Lung (tissue), 11 donors: ENCODE measurements at regions not wholly inside any gene's neighbourhood (a gene's known extent, or its start where the extent isn't known, plus 50 kb on each side); places are given as distances from the start of the nearest gene placed in this dataset.
"Not testable (repeated sequence)": the region's sequence is repeated elsewhere in the genome, so short reads cannot be mapped to it uniquely, and the experiment has no call there.

ENCODE experiments used
- ATAC-seq: fragments of 200-7000 bp; cut with Tn5 transposase; one replicate; pipeline ENCODE4 v1.9.1; 2020; ENCODE audit warnings: moderate number of reproducible peaks; ENCODE audit not compliant: insufficient read depth, low FRiP score
- DNase-seq, 3 donors: peaks; one replicate each; pipeline ENCODE4 v3.0.0-alpha.2; 2013 to 2017
- H3K27ac ChIP-seq, 2 donors: one replicate each; pipeline ENCODE4 v1.5.1; 2013; ENCODE audit warnings: mild to moderate bottlenecking in 2 of 2, moderate library complexity in 2 of 2, control low read depth in 1 of 2, inconsistent platforms in 1 of 2, low read depth in 1 of 2, low read length in 1 of 2
- H3K27me3 ChIP-seq, 3 donors: one replicate each; pipeline ENCODE4 v1.5.1; 2013; ENCODE audit warnings: low read length in 2 of 3; ENCODE audit not compliant: control insufficient read depth in 3 of 3, insufficient read depth in 3 of 3
- H3K36me3 ChIP-seq, 4 donors: one replicate each; pipeline ENCODE4 v1.5.1; 2013; ENCODE audit warnings: low read length in 4 of 4, mild to moderate bottlenecking in 1 of 4, moderate library complexity in 1 of 4; ENCODE audit not compliant: control insufficient read depth in 4 of 4, insufficient read depth in 4 of 4
- H3K4me1 ChIP-seq, 5 donors: one replicate each; pipeline ENCODE4 v1.5.1; 2013; ENCODE audit warnings: low read length in 5 of 5, mild to moderate bottlenecking in 2 of 5, moderate library complexity in 1 of 5; ENCODE audit not compliant: control insufficient read depth in 5 of 5, insufficient read depth in 5 of 5
- H3K4me3 ChIP-seq: one replicate; pipeline ENCODE4 v1.5.1; 2013; ENCODE audit warnings: mild to moderate bottlenecking, control low read depth, moderate library complexity
- H3K9ac ChIP-seq, 2 donors: one replicate each; pipeline ENCODE4 v1.5.1; 2013; ENCODE audit warnings: low read length in 2 of 2, control low read depth in 1 of 2; ENCODE audit not compliant: insufficient read depth in 1 of 2
- H3K9me3 ChIP-seq, 4 donors: one replicate each; pipeline ENCODE4 v1.5.1; 2013; ENCODE audit warnings: low read length in 3 of 4, mild to moderate bottlenecking in 1 of 4, moderate library complexity in 1 of 4; ENCODE audit not compliant: control insufficient read depth in 4 of 4, insufficient read depth in 3 of 4
- CTCF ChIP-seq: IDR thresholded peaks from 2 replicates; pipeline ENCODE4 v1.5.1; 2012; ENCODE audit warnings: mild to moderate bottlenecking; ENCODE audit errors: control extremely low read depth, extremely low read depth
- WGBS, 2 donors: extraction: QIAGEN DNeasy Blood & Tissue Kit; methylation state at CpG; one replicate each; pipeline ENCODE4 v1.1.7; 2013; 5-methylcytosine and 5-hydroxymethylcytosine counted together
- donor health status: control.
- donor health status: control.
- donor health status: Bipolar disorder and iron deficiency.
- donor health status: healthy.
- donor health status: DM: yes; HTN: yes; CAD: no.

GRCh38 chr5:62184444-62184843 is 121.6 kb upstream of the KIF2A start:
- no peak for TF ChIP-seq CTCF
- Histone ChIP-seq H3K9me3 (no peaks in the 10 kb centered on the region), H3K36me3 (no peaks in the 10 kb centered on the region), H3K27ac (no peak overlapping the region), H3K4me3 (no peak overlapping the region), H3K9ac (no peak overlapping the region), H3K4me1 (no peaks in the 10 kb centered on the region), H3K27me3 (no peaks in the 10 kb centered on the region)
- 97 to 98% methylated on average over 1 of the region's 1 CpG for WGBS, 2 donors
- DNase-seq (no peak), ATAC-seq (no peak)

DNA sequence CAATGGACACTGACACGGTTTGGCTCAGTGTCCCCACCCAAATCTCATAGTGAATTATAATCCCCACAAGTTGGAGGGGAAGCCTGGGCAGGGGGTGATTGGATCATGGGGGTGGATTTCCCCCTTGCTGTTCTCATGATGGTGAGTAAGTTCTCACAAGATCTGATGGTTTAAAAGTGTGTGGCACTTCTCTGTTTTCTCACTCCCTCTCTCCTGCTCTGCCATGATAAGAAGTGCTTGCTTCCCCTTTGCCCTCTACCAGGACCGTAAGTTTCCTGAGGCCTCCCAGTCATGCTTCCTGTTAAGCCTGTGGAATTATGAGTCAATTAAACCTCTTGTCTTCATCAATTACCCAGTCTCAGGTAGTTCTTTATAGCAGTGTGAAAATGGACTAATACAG is 115.8 kb upstream of the KIF2A start:
- H3K9ac ChIP-seq: no peak overlapping the region
- DNase-seq: no peak
- peaks cover 0 to 8% (median 2%) of the 10 kb centered on the region in 4 donors for H3K9me3 ChIP-seq
- no peaks in the 10 kb centered on the region for H3K36me3 ChIP-seq
- no peak for ATAC-seq
- H3K27ac ChIP-seq: no peak overlapping the region
- TF ChIP-seq CTCF: no peak
- 29 to 48% methylated on average over 2 of the region's 2 CpGs for WGBS, 2 donors
- H3K27me3 ChIP-seq: no peaks in the 10 kb centered on the region
- no peaks in the 10 kb centered on the region for H3K4me1 ChIP-seq
- H3K4me3 ChIP-seq: no peak overlapping the region

- H3K4me1 ChIP-seq: no peaks in the 10 kb centered on the region
- no peaks in the 10 kb centered on the region for H3K27me3 ChIP-seq
- H3K4me3 ChIP-seq: no peak overlapping the region
- peaks cover 0 to 8% (median 2%) of the 10 kb centered on the region in 4 donors for H3K9me3 ChIP-seq
- 52 to 53% methylated on average over 1 of the region's 1 CpG for WGBS, 2 donors
- no peaks in the 10 kb centered on the region for H3K36me3 ChIP-seq
- DNase-seq: no peak
- ATAC-seq: no peak
- no peak overlapping the region for H3K27ac ChIP-seq
- H3K9ac ChIP-seq: no peak overlapping the region
- TF ChIP-seq CTCF: no peak
Observed at GRCh38 chr5:62190931-62191330, 115.1 kb upstream of the KIF2A start.

DNA sequence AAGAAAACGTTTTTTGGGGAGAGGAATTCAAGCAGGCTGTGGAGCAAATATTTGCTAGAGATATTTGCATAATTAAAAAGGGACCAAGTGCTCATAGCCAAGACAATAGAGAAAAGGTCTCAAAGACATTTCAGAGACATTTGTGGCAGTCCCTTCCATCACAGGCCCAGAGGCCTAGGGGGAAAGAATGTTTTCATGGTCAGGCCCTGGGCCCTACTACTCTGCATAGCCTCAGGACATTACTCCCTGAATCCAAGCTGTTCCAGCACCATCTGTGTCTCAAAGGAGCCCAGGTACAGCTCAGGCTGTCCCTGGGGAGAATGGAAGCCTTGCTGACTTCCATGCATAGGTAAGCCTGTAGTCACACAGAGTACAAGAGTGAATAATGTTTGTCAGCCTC is 113.0 kb upstream of the KIF2A start:
- ATAC-seq: no peak
- Histone ChIP-seq H3K9me3 (peaks cover 0 to 8% (median 2%) of the 10 kb centered on the region in 4 donors), H3K36me3 (no peaks in the 10 kb centered on the region), H3K27me3 (no peaks in the 10 kb centered on the region), H3K4me3 (no peak overlapping the region), H3K27ac (no peak overlapping the region), H3K4me1 (no peaks in the 10 kb centered on the region), H3K9ac (no peak overlapping the region)
- DNase-seq: no peak
- TF ChIP-seq CTCF: no peak
- WGBS, 2 donors: 25 to 36% methylated on average over 1 of the region's 1 CpG

- ATAC-seq, H3K4me1 ChIP-seq, H3K27ac ChIP-seq, DNase-seq, H3K9ac ChIP-seq, H3K36me3 ChIP-seq, H3K4me3 ChIP-seq, H3K27me3 ChIP-seq, H3K9me3 ChIP-seq: not testable (repeated sequence)
- 77 to 89% methylated on average over 5 of the region's 5 CpGs for WGBS, 2 donors
Observed at GRCh38 chr5:62196532-62196931, 109.5 kb upstream of the KIF2A start.
